HCT116 (cell line): ENCODE measurements at regions not wholly inside any gene's neighbourhood (a gene's known extent, or its start where the extent isn't known, plus 50 kb on each side); places are given as distances from the start of the nearest gene placed in this dataset.

Experiments used
- CTCF ChIP-seq, 3 experiments: fragments of 200-600 bp in 1 of 3; sonication (generic) in 1 of 3; IDR thresholded peaks in 2 of 3; conservative IDR thresholded peaks in 1 of 3; 2 replicates each; pipeline ENCODE4 v1.5.1; 2012 to 2017; ENCODE audit warnings: low read depth in 2 of 3, low read length in 2 of 3, antibody characterized with exemption in 1 of 3, borderline replicate concordance in 1 of 3, control low read depth in 1 of 3, mild to moderate bottlenecking in 1 of 3, mixed read lengths in 1 of 3, mixed run types in 1 of 3, moderate library complexity in 1 of 3; ENCODE audit not compliant: insufficient read depth in 1 of 3
- EZH2 ChIP-seq: fragments of 200-600 bp; sonication (generic); IDR thresholded peaks from 2 replicates; pipeline ENCODE4 v1.6.1; 2017; ENCODE audit warnings: antibody characterized with exemption, mixed run types
- EZH2phosphoT487 ChIP-seq: fragments of 200-600 bp; IDR thresholded peaks from 2 replicates; pipeline ENCODE4 v1.6.1; 2018; ENCODE audit warnings: antibody characterized with exemption, borderline replicate concordance
- POLR2A ChIP-seq: IDR thresholded peaks from 2 replicates; pipeline ENCODE4 v1.7.0; 2011; ENCODE audit warnings: borderline replicate concordance; ENCODE audit not compliant: insufficient read depth, insufficient read length; ENCODE audit errors: extremely low read depth
- POLR2AphosphoS5 ChIP-seq: IDR thresholded peaks from 2 replicates; pipeline ENCODE4 v1.6.1; 2011; ENCODE audit warnings: mild to moderate bottlenecking, low read depth, low read length, moderate library complexity
- RAD21 ChIP-seq: IDR thresholded peaks from 2 replicates; pipeline ENCODE4 v1.6.1; 2012; ENCODE audit warnings: low read depth, mild to moderate bottlenecking
- REST ChIP-seq: IDR thresholded peaks from 2 replicates; pipeline ENCODE4 v1.6.1; 2012; ENCODE audit warnings: low read depth
- ZFX ChIP-seq: fragments of 450-650 bp; IDR thresholded peaks from 2 replicates; pipeline ENCODE4 v1.6.1; 2017
- TF ChIP-seq, protein P1 (sequence below): IDR thresholded peaks from 2 replicates; pipeline ENCODE4 v1.6.1; 2012
- TF ChIP-seq, protein P2 (sequence below): IDR thresholded peaks from 2 replicates; pipeline ENCODE4 v1.6.1; 2012

- TF ChIP-seq CTCF (IDR thresholded peaks at IDR 0.05 in 2 of 3, conservative IDR thresholded peaks at IDR 0.05 in 1 of 3; ENCODE audit: borderline replicate concordance in 1 of 3, insufficient read depth in 1 of 3, low read depth in 2 of 3, low read length in 2 of 3) (peak in 2 of 3 experiments; percentile 22 to 28; a peak in 2 of 6 replicates), POLR2A (no peak), POLR2AphosphoS5 (no peak), EZH2phosphoT487 (no peak), REST (no peak), ZFX (no peak), RAD21 (no peak), EZH2 (no peak)
- TF ChIP-seq, protein P1, sequence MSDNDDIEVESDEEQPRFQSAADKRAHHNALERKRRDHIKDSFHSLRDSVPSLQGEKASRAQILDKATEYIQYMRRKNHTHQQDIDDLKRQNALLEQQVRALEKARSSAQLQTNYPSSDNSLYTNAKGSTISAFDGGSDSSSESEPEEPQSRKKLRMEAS, result no peak
- TF ChIP-seq, protein P2, sequence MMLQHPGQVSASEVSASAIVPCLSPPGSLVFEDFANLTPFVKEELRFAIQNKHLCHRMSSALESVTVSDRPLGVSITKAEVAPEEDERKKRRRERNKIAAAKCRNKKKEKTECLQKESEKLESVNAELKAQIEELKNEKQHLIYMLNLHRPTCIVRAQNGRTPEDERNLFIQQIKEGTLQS, result no peak
Measured at GRCh38 chr16:47995354-47995753, 160.4 kb downstream of the ABCC12 start.
